Endothelial cell of umbilical vein (primary cell): ENCODE measurements at regions not wholly inside any gene's neighbourhood (a gene's known extent, or its start where the extent isn't known, plus 50 kb on each side); places are given as distances from the start of the nearest gene placed in this dataset.

ENCODE experiments used
- BruUV-seq: library from RNA; stranded (reverse); fragments of 400-500 nt; replicated peaks from 2 replicates; lab custom pipeline; 2021; lab: Mats Ljungman, UMichigan
- CTCF ChIA-PET: fragments of 300-600, 350-600 bp; sonication (Branson Sonifier 250); formaldehyde crosslinking; loops from one replicate; lab custom pipeline; 2021; ENCODE audit warnings: antibody characterized with exemption, inconsistent platforms; lab: Charles Lee
- POLR2A ChIA-PET: fragments of 300-600, 350-600 bp; sonication (Branson Sonifier 250); formaldehyde crosslinking; loops from one replicate; lab custom pipeline; 2021; ENCODE audit warnings: antibody characterized with exemption, inconsistent platforms; lab: Charles Lee
- DNase-seq: peaks from one replicate; pipeline ENCODE4 v3.0.0-alpha.2; 2011; ENCODE audit warnings: low read depth, low spot score
- FAIRE-seq: peaks from 2 replicates; lab custom pipeline; 2011; peaks lifted over from hg19 to GRCh38; lab: Jason Lieb, UNC
- H2AFZ ChIP-seq: 2 replicates; pipeline ENCODE4 v1.6.0; 2012; ENCODE audit warnings: low read depth, low read length, control low read depth, inconsistent platforms
- H3K27ac ChIP-seq: 2 replicates; pipeline ENCODE4 v1.5.1; 2011; ENCODE audit warnings: low read depth, mild to moderate bottlenecking, control low read depth, low read length, moderate library complexity; ENCODE audit not compliant: insufficient read depth
- H3K27me3 ChIP-seq, 2 experiments: 2 replicates each; pipeline versions ENCODE4 v1.6.0 to v1.6.1; 2011; ENCODE audit warnings: low read length in 2 of 2, mixed read lengths in 1 of 2; ENCODE audit not compliant: control insufficient read depth in 2 of 2, insufficient read depth in 2 of 2
- H3K36me3 ChIP-seq, 2 experiments: 2 replicates in 1 of 2; 3 replicates in 1 of 2; pipeline ENCODE4 v1.5.1; 2011; ENCODE audit warnings: low read length in 2 of 2, mild to moderate bottlenecking in 1 of 2, moderate library complexity in 1 of 2; ENCODE audit not compliant: control insufficient read depth in 2 of 2, insufficient read depth in 2 of 2; ENCODE audit errors: extremely low read depth in 1 of 2
- H3K4me1 ChIP-seq: 3 replicates; pipeline ENCODE4 v1.5.1; 2011; ENCODE audit warnings: mild to moderate bottlenecking, low read length; ENCODE audit not compliant: control insufficient read depth, insufficient read depth; ENCODE audit errors: extremely low read depth
- H3K4me2 ChIP-seq: 2 replicates; pipeline ENCODE4 v1.6.1; 2011; ENCODE audit warnings: low read length, control low read depth, mixed read lengths; ENCODE audit not compliant: insufficient read depth
- H3K4me3 ChIP-seq, 3 experiments: fragments of 200-600 bp in 1 of 3; sonication (generic), shearing (Covaris generic) in 1 of 3; replicated peaks in 1 of 3; 2 replicates each; pipeline ENCODE4 v1.5.1; 2011 to 2016; ENCODE audit warnings: control low read depth in 3 of 3, low read length in 3 of 3, mild to moderate bottlenecking in 2 of 3, inconsistent platforms in 1 of 3, low read depth in 1 of 3, moderate library complexity in 1 of 3; ENCODE audit not compliant: insufficient read depth in 1 of 3
- H3K79me2 ChIP-seq: 2 replicates; pipeline ENCODE4 v1.6.0; 2012; ENCODE audit warnings: low read length, inconsistent platforms; ENCODE audit not compliant: control insufficient read depth, insufficient read depth
- H3K9ac ChIP-seq: replicated peaks from 2 replicates; pipeline ENCODE3; 2011; ENCODE audit warnings: low read length, control low read depth; ENCODE audit not compliant: insufficient read depth; ENCODE audit errors: extremely low read depth
- H3K9me1 ChIP-seq: replicated peaks from 3 replicates; pipeline ENCODE4 v1.6.0; 2011; ENCODE audit warnings: mild to moderate bottlenecking, low read length; ENCODE audit not compliant: control insufficient read depth, insufficient read depth; ENCODE audit errors: extremely low read depth
- H3K9me3 ChIP-seq: replicated peaks from 2 replicates; pipeline ENCODE4 v1.5.1; 2012; ENCODE audit warnings: low read length, inconsistent platforms; ENCODE audit not compliant: control insufficient read depth, insufficient read depth
- H4K20me1 ChIP-seq: replicated peaks from 2 replicates; pipeline ENCODE3; 2011; ENCODE audit warnings: mild to moderate bottlenecking, low read length; ENCODE audit not compliant: control insufficient read depth, insufficient read depth; ENCODE audit errors: extremely low read depth
- CTCF ChIP-seq, 2 donors: IDR thresholded peaks; 1 replicate in 1 of 2; 2 replicates in 1 of 2; pipeline ENCODE4 v1.5.1; 2011; ENCODE audit warnings: low read length in 2 of 2, mild to moderate bottlenecking in 2 of 2, moderate library complexity in 2 of 2, control low read depth in 1 of 2, inconsistent platforms in 1 of 2, low read depth in 1 of 2; ENCODE audit not compliant: insufficient read depth in 1 of 2; ENCODE audit errors: extremely low read depth in 1 of 2
- EZH2 ChIP-seq: IDR thresholded peaks from 2 replicates; pipeline ENCODE4 v1.6.1; 2012; ENCODE audit warnings: borderline replicate concordance, low read depth, mild to moderate bottlenecking, moderate library complexity, low read length, inconsistent platforms; ENCODE audit not compliant: severe bottlenecking
- FOS ChIP-seq: IDR thresholded peaks from 2 replicates; pipeline ENCODE4 v1.6.1; 2011; ENCODE audit warnings: mild to moderate bottlenecking, low read length, moderate library complexity, borderline replicate concordance; ENCODE audit not compliant: insufficient read depth
- GATA2 ChIP-seq: IDR thresholded peaks from 2 replicates; pipeline ENCODE4 v1.7.0; 2011; ENCODE audit warnings: low read depth, mild to moderate bottlenecking, moderate library complexity, mixed read lengths, low read length; ENCODE audit not compliant: insufficient read length, insufficient read depth
- JUN ChIP-seq: IDR thresholded peaks from 2 replicates; pipeline ENCODE4 v1.6.1; 2011; ENCODE audit warnings: borderline replicate concordance, low read depth; ENCODE audit not compliant: insufficient read length, insufficient read depth
- MAX ChIP-seq: IDR thresholded peaks from 2 replicates; pipeline ENCODE4 v1.6.1; 2011; ENCODE audit not compliant: insufficient read depth, insufficient read length
- MYC ChIP-seq: IDR thresholded peaks from one replicate; pipeline ENCODE4 v1.6.1; 2011; ENCODE audit warnings: mild to moderate bottlenecking, low read depth, low read length
- POLR2A ChIP-seq: IDR thresholded peaks from 2 replicates; pipeline ENCODE4 v1.6.1; 2012; ENCODE audit warnings: low read depth, mild to moderate bottlenecking, control low read depth, low read length
- POLR2AphosphoS5 ChIP-seq: IDR thresholded peaks from 2 replicates; pipeline ENCODE4 v1.6.1; 2012; ENCODE audit warnings: low read depth, mild to moderate bottlenecking, control low read depth, low read length, moderate library complexity; ENCODE audit not compliant: insufficient read depth
- dilution Hi-C: fragments of 300-500 bp; cut with MboI; formaldehyde crosslinking; loops from one replicate; pipeline ENCODE4 v1.15.0; 2019; ENCODE audit warnings: low sequenced_read_pairs; ENCODE audit not compliant: extremely low pct_ligation_motif_present
- intact Hi-C: fragments of 100-400 bp; cut with micrococcal nuclease; formaldehyde crosslinking; loops from one replicate; pipeline ENCODE4 v1.10.0; 2022

GRCh38 chr2:136051725-136052048 lies 66.3 kb upstream of the DARS1 start:
- no peaks in the 10 kb centered on the region for H4K20me1 ChIP-seq
- H2AFZ ChIP-seq: no peak overlapping the region
- no TSS peak for BruUV-seq
- no peaks in the 10 kb centered on the region for H3K79me2 ChIP-seq
- no peaks in the 10 kb centered on the region for H3K4me1 ChIP-seq
- no peak for FAIRE-seq
- no peaks in the 10 kb centered on the region for H3K36me3 ChIP-seq
- peaks cover 0 to 4% of the 10 kb centered on the region in 2 experiments for H3K27me3 ChIP-seq
- intact Hi-C loops: no loop called here
- no peak overlapping the region for H3K9ac ChIP-seq
- TF ChIP-seq MYC (no peak), POLR2A (no peak), CTCF (IDR thresholded peaks at IDR 0.05; ENCODE audit: extremely low read depth in 1 of 2, insufficient read depth in 1 of 2, low read depth in 1 of 2, low read length in 2 of 2) (no peak), JUN (no peak), EZH2 (no peak), POLR2AphosphoS5 (no peak), FOS (no peak), GATA2 (no peak), MAX (no peak)
- H3K9me3 ChIP-seq: no peaks in the 10 kb centered on the region
- no peak overlapping the region for H3K4me3 ChIP-seq
- H3K27ac ChIP-seq: no peak overlapping the region
- no peak for DNase-seq
- H3K4me2 ChIP-seq: no peak overlapping the region
- POLR2A ChIA-PET: no interaction called here
- dilution Hi-C loops: no loop called here
- no peaks in the 10 kb centered on the region for H3K9me1 ChIP-seq
- CTCF ChIA-PET: no interaction called here
